ENCODE measurements at regions not wholly inside any gene's neighbourhood (a gene's known extent, or its start where the extent isn't known, plus 50 kb on each side); places are given as distances from the start of the nearest gene placed in this dataset.

- DNase-seq = no peak
- H3K4me1 Mint-ChIP-seq = no peaks in the 10 kb centered on the region
- no peak overlapping the region for H3K27ac Mint-ChIP-seq
- H3K4me3 ChIP-seq (ENCODE audit: low read length) = no peak overlapping the region
- no peaks in the 10 kb centered on the region for H3K36me3 ChIP-seq (ENCODE audit: insufficient read depth, low read length)
- peaks cover 0 to 2% (median 0%) of the 10 kb centered on the region in 5 donors for H3K9me3 Mint-ChIP-seq
- no peaks in the 10 kb centered on the region for H3K27me3 ChIP-seq (ENCODE audit: insufficient read depth, low read length, poor library complexity, severe bottlenecking)
- no peak overlapping the region for H3K27ac ChIP-seq (ENCODE audit: low read depth, low read length)
- H3K27me3 Mint-ChIP-seq = peaks cover 12 to 16% of the 10 kb centered on the region in 2 donors
- no peaks in the 10 kb centered on the region for H3K36me3 Mint-ChIP-seq
- no peaks in the 10 kb centered on the region for H3K9me3 ChIP-seq (ENCODE audit: low read length)
- ChIA-PET POLR2A (no interaction called here), CTCF (no interaction called here)
- H3K4me3 Mint-ChIP-seq = no peak overlapping the region
- H3K4me1 ChIP-seq (ENCODE audit: insufficient read depth, low read length) = no peaks in the 10 kb centered on the region
Observed at GRCh38 chr11:32531528-32531927, 52.1 kb upstream of the EIF3M start.

- ChIA-PET CTCF (no interaction called here), POLR2A (no interaction called here)
- Histone ChIP-seq H3K27ac (ENCODE audit: low read depth, low read length) (no peak overlapping the region), H3K4me3 (ENCODE audit: low read length) (no peak overlapping the region), H3K36me3 (ENCODE audit: insufficient read depth, low read length) (no peaks in the 10 kb centered on the region), H3K27me3 (ENCODE audit: insufficient read depth, low read length, poor library complexity, severe bottlenecking) (no peaks in the 10 kb centered on the region), H3K9me3 (ENCODE audit: low read length) (no peaks in the 10 kb centered on the region), H3K4me1 (ENCODE audit: insufficient read depth, low read length) (no peaks in the 10 kb centered on the region)
- Mint-ChIP-seq H3K27ac (no peak overlapping the region), H3K4me3 (no peak overlapping the region), H3K27me3 (peaks cover 11 to 16% of the 10 kb centered on the region in 2 donors), H3K36me3 (no peaks in the 10 kb centered on the region), H3K4me1 (no peaks in the 10 kb centered on the region), H3K9me3 (peaks cover 0 to 5% (median under 1%) of the 10 kb centered on the region in 5 donors)
- DNase-seq = no peak
Observed at GRCh38 chr11:32529994-32530588, 53.5 kb upstream of the EIF3M start.

GRCh38 chr11:32527261-32528175 lies 56.1 kb upstream of the EIF3M start:
- DNase-seq = no peak
- Histone ChIP-seq H3K4me1 (ENCODE audit: insufficient read depth, low read length) (no peaks in the 10 kb centered on the region), H3K36me3 (ENCODE audit: insufficient read depth, low read length) (no peaks in the 10 kb centered on the region), H3K9me3 (ENCODE audit: low read length) (no peaks in the 10 kb centered on the region), H3K27ac (ENCODE audit: low read depth, low read length) (no peak overlapping the region), H3K27me3 (ENCODE audit: insufficient read depth, low read length, poor library complexity, severe bottlenecking) (no peaks in the 10 kb centered on the region), H3K4me3 (ENCODE audit: low read length) (no peak overlapping the region)
- no peaks in the 10 kb centered on the region for H3K4me1 Mint-ChIP-seq
- CTCF ChIA-PET = no interaction called here
- H3K27ac Mint-ChIP-seq = no peak overlapping the region
- no peaks in the 10 kb centered on the region for H3K36me3 Mint-ChIP-seq
- POLR2A ChIA-PET = no interaction called here
- H3K9me3 Mint-ChIP-seq = peaks cover 0 to 12% (median 2%) of the 10 kb centered on the region in 5 donors
- H3K27me3 Mint-ChIP-seq = peaks cover 10 to 16% of the 10 kb centered on the region in 2 donors
- no peak overlapping the region for H3K4me3 Mint-ChIP-seq

GRCh38 chr11:32526760-32527159 lies 56.9 kb upstream of the EIF3M start:
- peaks cover 10 to 15% of the 10 kb centered on the region in 2 donors for H3K27me3 Mint-ChIP-seq
- ChIA-PET CTCF (no interaction called here), POLR2A (no interaction called here)
- Histone ChIP-seq H3K27me3 (ENCODE audit: insufficient read depth, low read length, poor library complexity, severe bottlenecking) (no peaks in the 10 kb centered on the region), H3K9me3 (ENCODE audit: low read length) (no peaks in the 10 kb centered on the region), H3K4me1 (ENCODE audit: insufficient read depth, low read length) (no peaks in the 10 kb centered on the region), H3K4me3 (ENCODE audit: low read length) (no peak overlapping the region), H3K36me3 (ENCODE audit: insufficient read depth, low read length) (no peaks in the 10 kb centered on the region), H3K27ac (ENCODE audit: low read depth, low read length) (no peak overlapping the region)
- H3K9me3 Mint-ChIP-seq = peaks cover 0 to 12% (median 2%) of the 10 kb centered on the region in 5 donors
- H3K4me3 Mint-ChIP-seq = no peak overlapping the region
- H3K4me1 Mint-ChIP-seq = no peaks in the 10 kb centered on the region
- no peaks in the 10 kb centered on the region for H3K36me3 Mint-ChIP-seq
- H3K27ac Mint-ChIP-seq = no peak overlapping the region
- no peak for DNase-seq

GRCh38 chr11:32511926-32512325 lies 71.7 kb upstream of the EIF3M start:
- H3K27me3 Mint-ChIP-seq = peaks cover 8 to 35% of the 10 kb centered on the region in 2 donors
- Histone ChIP-seq H3K9me3 (ENCODE audit: low read length) (no peaks in the 10 kb centered on the region), H3K27ac (ENCODE audit: low read depth, low read length) (no peak overlapping the region), H3K27me3 (ENCODE audit: insufficient read depth, low read length, poor library complexity, severe bottlenecking) (no peaks in the 10 kb centered on the region), H3K4me1 (ENCODE audit: insufficient read depth, low read length) (no peaks in the 10 kb centered on the region), H3K4me3 (ENCODE audit: low read length) (no peak overlapping the region), H3K36me3 (ENCODE audit: insufficient read depth, low read length) (no peaks in the 10 kb centered on the region)
- ChIA-PET CTCF (interaction anchor here (0.8 kb wide), 1 partner anchor 11 kb away, joined by 3 read pairs; no protein-coding TSS in a partner anchor), POLR2A (no interaction called here)
- no peak for DNase-seq
- H3K36me3 Mint-ChIP-seq = no peaks in the 10 kb centered on the region
- H3K27ac Mint-ChIP-seq = no peak overlapping the region
- no peak overlapping the region for H3K4me3 Mint-ChIP-seq
- H3K4me1 Mint-ChIP-seq = no peaks in the 10 kb centered on the region
- peaks cover 0 to 2% (median 1%) of the 10 kb centered on the region in 5 donors for H3K9me3 Mint-ChIP-seq

- no peak overlapping the region for H3K4me3 Mint-ChIP-seq
- H3K9me3 Mint-ChIP-seq = no peaks in the 10 kb centered on the region
- H3K9me3 ChIP-seq (ENCODE audit: low read length) = no peaks in the 10 kb centered on the region
- H3K4me1 Mint-ChIP-seq = no peaks in the 10 kb centered on the region
- no peak for DNase-seq
- no peak overlapping the region for H3K27ac ChIP-seq (ENCODE audit: low read depth, low read length)
- no peaks in the 10 kb centered on the region for H3K36me3 Mint-ChIP-seq
- no peaks in the 10 kb centered on the region for H3K27me3 ChIP-seq (ENCODE audit: insufficient read depth, low read length, poor library complexity, severe bottlenecking)
- ChIA-PET CTCF (no interaction called here), POLR2A (no interaction called here)
- no peak overlapping the region for H3K4me3 ChIP-seq (ENCODE audit: low read length)
- peaks cover 6 to 32% of the 10 kb centered on the region in 2 donors for H3K27me3 Mint-ChIP-seq
- H3K4me1 ChIP-seq (ENCODE audit: insufficient read depth, low read length) = no peaks in the 10 kb centered on the region
- H3K27ac Mint-ChIP-seq = no peak overlapping the region
- H3K36me3 ChIP-seq (ENCODE audit: insufficient read depth, low read length) = no peaks in the 10 kb centered on the region
Observed at GRCh38 chr11:32510039-32510438, 73.6 kb upstream of the EIF3M start.

- H3K9me3 Mint-ChIP-seq = no peaks in the 10 kb centered on the region
- no peaks in the 10 kb centered on the region for H3K4me1 ChIP-seq (ENCODE audit: insufficient read depth, low read length)
Observed at GRCh38 chr11:32508780-32509179, 73.4 kb upstream of the WT1 start.

GRCh38 chr11:32500001-32500400 lies 64.7 kb upstream of the WT1 start:
- Histone ChIP-seq H3K4me3 (ENCODE audit: low read length) (no peak overlapping the region), H3K27me3 (ENCODE audit: insufficient read depth, low read length, poor library complexity, severe bottlenecking) (no peaks in the 10 kb centered on the region), H3K4me1 (ENCODE audit: insufficient read depth, low read length) (no peaks in the 10 kb centered on the region), H3K27ac (ENCODE audit: low read depth, low read length) (no peak overlapping the region), H3K36me3 (ENCODE audit: insufficient read depth, low read length) (no peaks in the 10 kb centered on the region), H3K9me3 (ENCODE audit: low read length) (no peaks in the 10 kb centered on the region)
- Mint-ChIP-seq H3K4me3 (no peak overlapping the region), H3K9me3 (no peaks in the 10 kb centered on the region), H3K27ac (no peak overlapping the region), H3K27me3 (peaks cover 0 to 21% of the 10 kb centered on the region in 2 donors), H3K4me1 (no peaks in the 10 kb centered on the region), H3K36me3 (no peaks in the 10 kb centered on the region)
- DNase-seq = no peak
- ChIA-PET CTCF (no interaction called here), POLR2A (no interaction called here)

More at GRCh38 chr11:32508780-32509179, 73.4 kb upstream of the WT1 start:
- Mint-ChIP-seq H3K27ac (no peak overlapping the region), H3K4me1 (no peaks in the 10 kb centered on the region), H3K36me3 (no peaks in the 10 kb centered on the region), H3K4me3 (no peak overlapping the region), H3K27me3 (peaks cover 6 to 32% of the 10 kb centered on the region in 2 donors)
- no peak overlapping the region for H3K4me3 ChIP-seq (ENCODE audit: low read length)
- no peaks in the 10 kb centered on the region for H3K27me3 ChIP-seq (ENCODE audit: insufficient read depth, low read length, poor library complexity, severe bottlenecking)
- ChIA-PET POLR2A (no interaction called here), CTCF (no interaction called here)
- no peak for DNase-seq
- H3K27ac ChIP-seq (ENCODE audit: low read depth, low read length) = no peak overlapping the region
- H3K9me3 ChIP-seq (ENCODE audit: low read length) = no peaks in the 10 kb centered on the region
- no peaks in the 10 kb centered on the region for H3K36me3 ChIP-seq (ENCODE audit: insufficient read depth, low read length)

All from CD8-positive, alpha-beta memory T cell (primary cell).